ENCODE measurements at regions not wholly inside any gene's neighbourhood (a gene's known extent, or its start where the extent isn't known, plus 50 kb on each side); places are given as distances from the start of the nearest gene placed in this dataset.

- no peaks in the 10 kb centered on the region for H3K36me3 ChIP-seq (ENCODE audit: control insufficient read depth, insufficient read depth, low read length)
Measured at GRCh38 chr12:98058838-98059237, 456.6 kb upstream of the TMPO start.

GRCh38 chr12:98059659-98060343 lies 455.6 kb upstream of the TMPO start:
- no peaks in the 10 kb centered on the region for H3K9me3 ChIP-seq (ENCODE audit: control insufficient read depth, insufficient read depth, low read depth, low read length)
- H3K36me3 ChIP-seq (ENCODE audit: control insufficient read depth, insufficient read depth, low read length) = no peaks in the 10 kb centered on the region
- no peak overlapping the region for H3K9ac ChIP-seq (ENCODE audit: low read length)
- peaks cover 11% of the 10 kb centered on the region for H3K4me1 ChIP-seq (ENCODE audit: control insufficient read depth, insufficient read depth, low read length)
- H3K4me3 ChIP-seq (ENCODE audit: low read depth, low read length) = no peak overlapping the region
- no peaks in the 10 kb centered on the region for H3K27me3 ChIP-seq (ENCODE audit: control insufficient read depth, insufficient read depth, low read length)
- no peak overlapping the region for H3K27ac ChIP-seq (ENCODE audit: low read depth, low read length)

More at GRCh38 chr12:98058838-98059237, 456.6 kb upstream of the TMPO start:
- H3K9me3 ChIP-seq (ENCODE audit: control insufficient read depth, insufficient read depth, low read depth, low read length) = no peaks in the 10 kb centered on the region
- H3K4me1 ChIP-seq (ENCODE audit: control insufficient read depth, insufficient read depth, low read length) = peaks cover 11% of the 10 kb centered on the region
- no peak overlapping the region for H3K27ac ChIP-seq (ENCODE audit: low read depth, low read length)
- no peaks in the 10 kb centered on the region for H3K27me3 ChIP-seq (ENCODE audit: control insufficient read depth, insufficient read depth, low read length)
- no peak overlapping the region for H3K9ac ChIP-seq (ENCODE audit: low read length)
- no peak overlapping the region for H3K4me3 ChIP-seq (ENCODE audit: low read depth, low read length)

- H3K4me3 ChIP-seq (ENCODE audit: low read depth, low read length) = no peak overlapping the region
- H3K9me3 ChIP-seq (ENCODE audit: control insufficient read depth, insufficient read depth, low read depth, low read length) = no peaks in the 10 kb centered on the region
- no peak overlapping the region for H3K27ac ChIP-seq (ENCODE audit: low read depth, low read length)
- no peak overlapping the region for H3K9ac ChIP-seq (ENCODE audit: low read length)
- no peaks in the 10 kb centered on the region for H3K36me3 ChIP-seq (ENCODE audit: control insufficient read depth, insufficient read depth, low read length)
- no peaks in the 10 kb centered on the region for H3K27me3 ChIP-seq (ENCODE audit: control insufficient read depth, insufficient read depth, low read length)
- peaks cover 11% of the 10 kb centered on the region for H3K4me1 ChIP-seq (ENCODE audit: control insufficient read depth, insufficient read depth, low read length)
Measured at GRCh38 chr12:98060411-98060810, 455.0 kb upstream of the TMPO start.

GRCh38 chr12:98062464-98063245 lies 452.7 kb upstream of the TMPO start:
- Histone ChIP-seq H3K27ac (ENCODE audit: low read depth, low read length) (no peak overlapping the region), H3K9me3 (ENCODE audit: control insufficient read depth, insufficient read depth, low read depth, low read length) (no peaks in the 10 kb centered on the region), H3K36me3 (ENCODE audit: control insufficient read depth, insufficient read depth, low read length) (no peaks in the 10 kb centered on the region), H3K27me3 (ENCODE audit: control insufficient read depth, insufficient read depth, low read length) (no peaks in the 10 kb centered on the region), H3K4me3 (ENCODE audit: low read depth, low read length) (no peak overlapping the region), H3K9ac (ENCODE audit: low read length) (no peak overlapping the region), H3K4me1 (ENCODE audit: control insufficient read depth, insufficient read depth, low read length) (peaks cover 5% of the 10 kb centered on the region; the same call in 1 of the 2 replicates)

GRCh38 chr12:98064501-98064900 lies 450.9 kb upstream of the TMPO start:
- H3K27me3 ChIP-seq (ENCODE audit: control insufficient read depth, insufficient read depth, low read length) = no peaks in the 10 kb centered on the region
- no peak overlapping the region for H3K27ac ChIP-seq (ENCODE audit: low read depth, low read length)
- H3K9ac ChIP-seq (ENCODE audit: low read length) = no peak overlapping the region
- no peaks in the 10 kb centered on the region for H3K4me1 ChIP-seq (ENCODE audit: control insufficient read depth, insufficient read depth, low read length)
- H3K4me3 ChIP-seq (ENCODE audit: low read depth, low read length) = no peak overlapping the region
- no peaks in the 10 kb centered on the region for H3K9me3 ChIP-seq (ENCODE audit: control insufficient read depth, insufficient read depth, low read depth, low read length)
- no peaks in the 10 kb centered on the region for H3K36me3 ChIP-seq (ENCODE audit: control insufficient read depth, insufficient read depth, low read length)

- no peaks in the 10 kb centered on the region for H3K9me3 ChIP-seq (ENCODE audit: control insufficient read depth, insufficient read depth, low read depth, low read length)
- H3K9ac ChIP-seq (ENCODE audit: low read length) = no peak overlapping the region
- H3K27me3 ChIP-seq (ENCODE audit: control insufficient read depth, insufficient read depth, low read length) = no peaks in the 10 kb centered on the region
- H3K4me3 ChIP-seq (ENCODE audit: low read depth, low read length) = no peak overlapping the region
- no peak overlapping the region for H3K27ac ChIP-seq (ENCODE audit: low read depth, low read length)
- H3K4me1 ChIP-seq (ENCODE audit: control insufficient read depth, insufficient read depth, low read length) = no peaks in the 10 kb centered on the region
- H3K36me3 ChIP-seq (ENCODE audit: control insufficient read depth, insufficient read depth, low read length) = no peaks in the 10 kb centered on the region
Measured at GRCh38 chr12:98067795-98068194, 447.6 kb upstream of the TMPO start.

- H3K4me3 ChIP-seq (ENCODE audit: low read depth, low read length) = no peak overlapping the region
- H3K27me3 ChIP-seq (ENCODE audit: control insufficient read depth, insufficient read depth, low read length) = no peaks in the 10 kb centered on the region
Measured at GRCh38 chr12:98073610-98074009, 441.8 kb upstream of the TMPO start.

GRCh38 chr12:98074286-98074685 lies 441.1 kb upstream of the TMPO start:
- Histone ChIP-seq H3K9me3 (ENCODE audit: control insufficient read depth, insufficient read depth, low read depth, low read length) (no peaks in the 10 kb centered on the region), H3K4me1 (ENCODE audit: control insufficient read depth, insufficient read depth, low read length) (no peaks in the 10 kb centered on the region), H3K27me3 (ENCODE audit: control insufficient read depth, insufficient read depth, low read length) (no peaks in the 10 kb centered on the region), H3K4me3 (ENCODE audit: low read depth, low read length) (no peak overlapping the region), H3K9ac (ENCODE audit: low read length) (no peak overlapping the region), H3K27ac (ENCODE audit: low read depth, low read length) (no peak overlapping the region), H3K36me3 (ENCODE audit: control insufficient read depth, insufficient read depth, low read length) (no peaks in the 10 kb centered on the region)

More at GRCh38 chr12:98073610-98074009, 441.8 kb upstream of the TMPO start:
- no peak overlapping the region for H3K27ac ChIP-seq (ENCODE audit: low read depth, low read length)
- no peaks in the 10 kb centered on the region for H3K9me3 ChIP-seq (ENCODE audit: control insufficient read depth, insufficient read depth, low read depth, low read length)
- H3K4me1 ChIP-seq (ENCODE audit: control insufficient read depth, insufficient read depth, low read length) = no peaks in the 10 kb centered on the region
- H3K9ac ChIP-seq (ENCODE audit: low read length) = no peak overlapping the region
- H3K36me3 ChIP-seq (ENCODE audit: control insufficient read depth, insufficient read depth, low read length) = no peaks in the 10 kb centered on the region

GRCh38 chr12:98084391-98084790 lies 431.0 kb upstream of the TMPO start:
- Histone ChIP-seq H3K36me3 (ENCODE audit: control insufficient read depth, insufficient read depth, low read length) (no peaks in the 10 kb centered on the region), H3K4me3 (ENCODE audit: low read depth, low read length) (no peak overlapping the region), H3K9ac (ENCODE audit: low read length) (no peak overlapping the region), H3K9me3 (ENCODE audit: control insufficient read depth, insufficient read depth, low read depth, low read length) (no peaks in the 10 kb centered on the region), H3K4me1 (ENCODE audit: control insufficient read depth, insufficient read depth, low read length) (no peaks in the 10 kb centered on the region), H3K27ac (ENCODE audit: low read depth, low read length) (no peak overlapping the region), H3K27me3 (ENCODE audit: control insufficient read depth, insufficient read depth, low read length) (no peaks in the 10 kb centered on the region)

GRCh38 chr12:98085046-98085755 lies 430.2 kb upstream of the TMPO start:
- Histone ChIP-seq H3K36me3 (ENCODE audit: control insufficient read depth, insufficient read depth, low read length) (no peaks in the 10 kb centered on the region), H3K27me3 (ENCODE audit: control insufficient read depth, insufficient read depth, low read length) (no peaks in the 10 kb centered on the region), H3K9ac (ENCODE audit: low read length) (no peak overlapping the region), H3K4me1 (ENCODE audit: control insufficient read depth, insufficient read depth, low read length) (no peaks in the 10 kb centered on the region), H3K4me3 (ENCODE audit: low read depth, low read length) (no peak overlapping the region), H3K27ac (ENCODE audit: low read depth, low read length) (no peak overlapping the region), H3K9me3 (ENCODE audit: control insufficient read depth, insufficient read depth, low read depth, low read length) (no peaks in the 10 kb centered on the region)

GRCh38 chr12:98090731-98091130 lies 424.7 kb upstream of the TMPO start:
- no peaks in the 10 kb centered on the region for H3K27me3 ChIP-seq (ENCODE audit: control insufficient read depth, insufficient read depth, low read length)
- H3K4me3 ChIP-seq (ENCODE audit: low read depth, low read length) = no peak overlapping the region
- no peaks in the 10 kb centered on the region for H3K4me1 ChIP-seq (ENCODE audit: control insufficient read depth, insufficient read depth, low read length)
- no peak overlapping the region for H3K9ac ChIP-seq (ENCODE audit: low read length)
- no peaks in the 10 kb centered on the region for H3K36me3 ChIP-seq (ENCODE audit: control insufficient read depth, insufficient read depth, low read length)
- no peak overlapping the region for H3K27ac ChIP-seq (ENCODE audit: low read depth, low read length)
- H3K9me3 ChIP-seq (ENCODE audit: control insufficient read depth, insufficient read depth, low read depth, low read length) = peaks cover 2% of the 10 kb centered on the region; the same call in 1 of the 2 replicates
